Lung (tissue), 11 donors: ENCODE measurements at regions not wholly inside any gene's neighbourhood (a gene's known extent, or its start where the extent isn't known, plus 50 kb on each side); places are given as distances from the start of the nearest gene placed in this dataset.

Source experiments
- ATAC-seq: fragments of 200-7000 bp; cut with Tn5 transposase; one replicate; pipeline ENCODE4 v1.9.1; 2020; ENCODE audit warnings: moderate number of reproducible peaks; ENCODE audit not compliant: insufficient read depth, low FRiP score
- DNase-seq, 3 donors: peaks; one replicate each; pipeline ENCODE4 v3.0.0-alpha.2; 2013 to 2017
- H3K27ac ChIP-seq, 2 donors: one replicate each; pipeline ENCODE4 v1.5.1; 2013; ENCODE audit warnings: mild to moderate bottlenecking in 2 of 2, moderate library complexity in 2 of 2, control low read depth in 1 of 2, inconsistent platforms in 1 of 2, low read depth in 1 of 2, low read length in 1 of 2
- H3K27me3 ChIP-seq, 3 donors: one replicate each; pipeline ENCODE4 v1.5.1; 2013; ENCODE audit warnings: low read length in 2 of 3; ENCODE audit not compliant: control insufficient read depth in 3 of 3, insufficient read depth in 3 of 3
- H3K36me3 ChIP-seq, 4 donors: one replicate each; pipeline ENCODE4 v1.5.1; 2013; ENCODE audit warnings: low read length in 4 of 4, mild to moderate bottlenecking in 1 of 4, moderate library complexity in 1 of 4; ENCODE audit not compliant: control insufficient read depth in 4 of 4, insufficient read depth in 4 of 4
- H3K4me1 ChIP-seq, 5 donors: one replicate each; pipeline ENCODE4 v1.5.1; 2013; ENCODE audit warnings: low read length in 5 of 5, mild to moderate bottlenecking in 2 of 5, moderate library complexity in 1 of 5; ENCODE audit not compliant: control insufficient read depth in 5 of 5, insufficient read depth in 5 of 5
- H3K4me3 ChIP-seq: one replicate; pipeline ENCODE4 v1.5.1; 2013; ENCODE audit warnings: mild to moderate bottlenecking, control low read depth, moderate library complexity
- H3K9ac ChIP-seq, 2 donors: one replicate each; pipeline ENCODE4 v1.5.1; 2013; ENCODE audit warnings: low read length in 2 of 2, control low read depth in 1 of 2; ENCODE audit not compliant: insufficient read depth in 1 of 2
- H3K9me3 ChIP-seq, 4 donors: one replicate each; pipeline ENCODE4 v1.5.1; 2013; ENCODE audit warnings: low read length in 3 of 4, mild to moderate bottlenecking in 1 of 4, moderate library complexity in 1 of 4; ENCODE audit not compliant: control insufficient read depth in 4 of 4, insufficient read depth in 3 of 4
- WGBS, 2 donors: extraction: QIAGEN DNeasy Blood & Tissue Kit; methylation state at CpG; one replicate each; pipeline ENCODE4 v1.1.7; 2013; 5-methylcytosine and 5-hydroxymethylcytosine counted together
- TF ChIP-seq, protein P1 (sequence below): IDR thresholded peaks from 2 replicates; pipeline ENCODE4 v1.5.1; 2012; ENCODE audit warnings: mild to moderate bottlenecking; ENCODE audit errors: control extremely low read depth, extremely low read depth
- donor health status: control.
- donor health status: control.
- donor health status: Bipolar disorder and iron deficiency.
- donor health status: healthy.
- donor health status: DM: yes; HTN: yes; CAD: no.

DNA sequence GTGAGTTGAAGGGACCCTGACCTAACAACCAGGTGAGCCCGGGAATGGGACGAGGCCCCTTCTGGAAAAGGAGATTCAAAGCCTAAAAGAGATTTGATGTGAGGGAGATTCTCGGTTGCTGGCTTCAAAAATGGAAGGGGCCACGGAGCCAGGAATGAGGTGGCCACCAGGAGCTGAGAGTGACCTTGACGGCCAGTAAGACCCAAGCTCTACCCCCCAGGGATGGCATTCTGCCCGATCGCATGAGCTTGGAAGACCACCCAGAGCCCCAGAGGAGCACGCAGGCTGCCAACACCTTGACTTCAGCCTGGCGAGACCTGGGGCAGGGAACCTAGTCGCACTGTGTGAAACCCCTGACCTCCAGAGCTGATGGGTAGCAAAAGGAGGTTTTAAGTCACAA, 163.9 kb downstream of the BMP7 start:
- 89 to 94% methylated on average over 10 of the region's 10 CpGs for WGBS, 2 donors
- Histone ChIP-seq H3K36me3 (no peaks in the 10 kb centered on the region), H3K9ac (no peak overlapping the region), H3K9me3 (peaks cover 0 to 7% (median 0%) of the 10 kb centered on the region in 4 donors), H3K4me3 (no peak overlapping the region), H3K27ac (no peak overlapping the region), H3K4me1 (no peaks in the 10 kb centered on the region), H3K27me3 (no peaks in the 10 kb centered on the region)
- DNase-seq (no peak), ATAC-seq (no peak)
- TF ChIP-seq, protein P1, sequence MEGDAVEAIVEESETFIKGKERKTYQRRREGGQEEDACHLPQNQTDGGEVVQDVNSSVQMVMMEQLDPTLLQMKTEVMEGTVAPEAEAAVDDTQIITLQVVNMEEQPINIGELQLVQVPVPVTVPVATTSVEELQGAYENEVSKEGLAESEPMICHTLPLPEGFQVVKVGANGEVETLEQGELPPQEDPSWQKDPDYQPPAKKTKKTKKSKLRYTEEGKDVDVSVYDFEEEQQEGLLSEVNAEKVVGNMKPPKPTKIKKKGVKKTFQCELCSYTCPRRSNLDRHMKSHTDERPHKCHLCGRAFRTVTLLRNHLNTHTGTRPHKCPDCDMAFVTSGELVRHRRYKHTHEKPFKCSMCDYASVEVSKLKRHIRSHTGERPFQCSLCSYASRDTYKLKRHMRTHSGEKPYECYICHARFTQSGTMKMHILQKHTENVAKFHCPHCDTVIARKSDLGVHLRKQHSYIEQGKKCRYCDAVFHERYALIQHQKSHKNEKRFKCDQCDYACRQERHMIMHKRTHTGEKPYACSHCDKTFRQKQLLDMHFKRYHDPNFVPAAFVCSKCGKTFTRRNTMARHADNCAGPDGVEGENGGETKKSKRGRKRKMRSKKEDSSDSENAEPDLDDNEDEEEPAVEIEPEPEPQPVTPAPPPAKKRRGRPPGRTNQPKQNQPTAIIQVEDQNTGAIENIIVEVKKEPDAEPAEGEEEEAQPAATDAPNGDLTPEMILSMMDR: no peak

DNA sequence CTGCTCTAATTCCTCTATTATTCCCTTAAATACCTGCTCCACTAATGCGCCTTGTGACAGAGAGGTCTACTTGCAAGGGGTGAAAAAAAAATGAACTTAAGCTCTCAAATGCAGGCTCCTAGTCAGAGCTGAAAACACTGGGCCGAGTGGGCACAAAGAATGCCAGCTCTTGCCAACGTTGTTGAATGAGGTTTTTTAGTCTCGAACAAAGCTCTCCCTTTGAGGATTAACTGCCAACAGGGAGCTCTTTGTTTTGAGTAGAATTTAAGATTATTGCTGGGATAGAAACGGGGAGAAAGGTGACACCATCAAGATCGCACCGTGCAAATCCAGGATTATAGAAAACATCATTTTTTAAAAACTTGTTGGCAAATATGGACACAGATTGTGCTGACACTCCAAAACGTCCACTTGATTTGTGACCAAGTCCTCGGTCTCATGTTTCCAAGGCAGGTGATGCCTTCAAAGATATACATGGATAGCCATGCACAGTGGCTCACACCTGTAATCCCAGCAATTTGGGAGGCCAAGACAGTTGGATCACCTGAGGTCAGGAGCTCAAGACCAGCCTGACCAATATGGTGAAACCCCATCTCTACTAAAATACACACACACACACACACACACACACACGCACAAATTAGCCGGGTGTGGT, 163.2 kb downstream of the BMP7 start:
- 70 to 80% methylated on average over 11 of the region's 11 CpGs for WGBS, 2 donors

DNA sequence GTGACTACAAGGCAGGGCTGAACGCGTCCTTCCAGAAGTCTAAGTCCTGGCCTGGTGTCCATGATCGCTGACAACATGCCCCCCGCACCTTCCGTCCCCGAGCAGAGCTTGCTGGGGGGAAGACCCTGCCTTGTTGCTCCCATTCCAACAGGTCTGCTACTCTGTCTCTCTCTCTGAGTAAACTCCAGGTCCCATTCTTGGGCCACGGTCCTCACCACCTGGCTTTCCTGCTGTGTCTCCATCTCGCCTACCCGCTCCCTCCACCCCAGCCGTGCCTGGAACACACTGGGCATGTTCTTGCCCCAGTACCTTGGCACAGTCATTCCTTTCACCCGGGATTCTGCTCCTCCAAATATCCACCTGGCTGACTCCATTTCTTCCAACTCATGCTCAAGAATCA, 162.3 kb downstream of the BMP7 start:
- Histone ChIP-seq H3K27ac (no peak overlapping the region), H3K4me3 (no peak overlapping the region), H3K4me1 (peaks cover 0 to 6% (median 3%) of the 10 kb centered on the region in 5 donors), H3K27me3 (no peaks in the 10 kb centered on the region), H3K9me3 (peaks cover 0 to 7% (median 0%) of the 10 kb centered on the region in 4 donors), H3K9ac (no peak overlapping the region), H3K36me3 (no peaks in the 10 kb centered on the region)
- no peak for DNase-seq
- TF ChIP-seq, protein P1: no peak
- no peak for ATAC-seq
- WGBS, 2 donors: 87 to 90% methylated on average over 11 of the region's 11 CpGs

More for the DNA sequence above, 163.2 kb downstream of the BMP7 start:
- H3K27ac ChIP-seq: no peak overlapping the region
- TF ChIP-seq, protein P1: no peak
- H3K4me1 ChIP-seq: no peaks in the 10 kb centered on the region
- no peak for DNase-seq
- no peaks in the 10 kb centered on the region for H3K27me3 ChIP-seq
- peaks cover 0 to 7% (median 0%) of the 10 kb centered on the region in 4 donors for H3K9me3 ChIP-seq
- H3K4me3 ChIP-seq: no peak overlapping the region
- H3K9ac ChIP-seq: no peak overlapping the region
- no peaks in the 10 kb centered on the region for H3K36me3 ChIP-seq
- no peak for ATAC-seq

DNA sequence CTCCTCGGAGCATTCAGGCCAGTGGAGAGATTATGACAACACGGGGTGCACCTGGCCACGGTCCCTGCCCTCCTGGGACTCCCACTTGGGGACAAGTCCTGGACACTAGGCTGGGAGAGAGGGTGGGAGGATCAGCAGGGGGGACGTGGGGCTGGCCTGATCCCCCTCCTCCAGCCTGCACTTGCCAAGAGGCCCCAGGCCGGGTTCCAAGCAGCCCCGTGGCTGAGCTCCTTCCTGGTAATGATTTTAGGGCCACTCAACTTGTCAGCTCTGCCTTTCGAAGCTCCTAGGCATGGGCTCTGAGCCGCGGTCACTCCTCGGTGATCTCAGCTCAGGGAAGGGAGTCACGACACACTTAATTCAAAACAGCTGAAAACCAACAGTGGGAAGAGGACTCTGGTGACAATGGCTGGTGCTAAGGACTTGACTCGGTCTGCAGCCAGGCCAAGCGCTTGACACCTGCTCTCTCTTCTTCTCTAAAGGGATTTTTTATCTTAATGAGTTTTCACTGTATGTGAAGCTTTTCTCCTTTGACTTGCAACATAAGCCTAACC, 161.7 kb downstream of the BMP7 start:
- H3K9ac ChIP-seq: no peak overlapping the region
- H3K36me3 ChIP-seq: no peaks in the 10 kb centered on the region
- ATAC-seq (no peak), DNase-seq (no peak)
- no peaks in the 10 kb centered on the region for H3K27me3 ChIP-seq
- no peak overlapping the region for H3K27ac ChIP-seq
- peaks cover 0 to 11% (median 7%) of the 10 kb centered on the region in 5 donors for H3K4me1 ChIP-seq
- 57 to 68% methylated on average over 13 of the region's 13 CpGs for WGBS, 2 donors
- TF ChIP-seq, protein P1: no peak
- H3K4me3 ChIP-seq: no peak overlapping the region
- H3K9me3 ChIP-seq: peaks cover 0 to 7% (median 0%) of the 10 kb centered on the region in 4 donors
